ENCODE measurements at regions not wholly inside any gene's neighbourhood (a gene's known extent, or its start where the extent isn't known, plus 50 kb on each side); places are given as distances from the start of the nearest gene placed in this dataset.

GRCh38 chr13:109403012-109403421, 383.4 kb downstream of the IRS2 start (continued):
- TF ChIP-seq SKIL (IDR thresholded peaks at IDR 0.05; ENCODE audit: low read depth, poor library complexity, severe bottlenecking) (no peak), FOXK2 (IDR thresholded peaks at IDR 0.05) (no peak), RAD51 (IDR thresholded peaks at IDR 0.05) (no peak), ZNF592 (IDR thresholded peaks at IDR 0.05) (no peak), MYB (IDR thresholded peaks at IDR 0.05; ENCODE audit: borderline replicate concordance, low read depth, low read length) (no peak), CHD2 (IDR thresholded peaks at IDR 0.05; ENCODE audit: borderline replicate concordance, low read depth, low read length) (no peak), HDGF (IDR thresholded peaks at IDR 0.05) (no peak), PML (IDR thresholded peaks at IDR 0.05; ENCODE audit: low read length) (no peak), GATAD2B (conservative IDR thresholded peaks at IDR 0.05; ENCODE audit: low read depth) (no peak), CREM (IDR thresholded peaks at IDR 0.05; ENCODE audit: low read depth) (no peak), ZNF24 (IDR thresholded peaks at IDR 0.05) (no peak)

All from GM12878 (cell line).